GM18502 (cell line): ENCODE measurements at regions not wholly inside any gene's neighbourhood (a gene's known extent, or its start where the extent isn't known, plus 50 kb on each side); places are given as distances from the start of the nearest gene placed in this dataset.
"Not testable (repeated sequence)": the region's sequence is repeated elsewhere in the genome, so short reads cannot be mapped to it uniquely, and the experiment has no call there.

Source experiments
- ATAC-seq: cut with Tn5 transposase; IDR thresholded peaks from one replicate; pipeline ENCODE4 v1.9.1; 2021; ENCODE audit warnings: mild to moderate bottlenecking; ENCODE audit not compliant: unreplicated experiment, poor library complexity

DNA sequence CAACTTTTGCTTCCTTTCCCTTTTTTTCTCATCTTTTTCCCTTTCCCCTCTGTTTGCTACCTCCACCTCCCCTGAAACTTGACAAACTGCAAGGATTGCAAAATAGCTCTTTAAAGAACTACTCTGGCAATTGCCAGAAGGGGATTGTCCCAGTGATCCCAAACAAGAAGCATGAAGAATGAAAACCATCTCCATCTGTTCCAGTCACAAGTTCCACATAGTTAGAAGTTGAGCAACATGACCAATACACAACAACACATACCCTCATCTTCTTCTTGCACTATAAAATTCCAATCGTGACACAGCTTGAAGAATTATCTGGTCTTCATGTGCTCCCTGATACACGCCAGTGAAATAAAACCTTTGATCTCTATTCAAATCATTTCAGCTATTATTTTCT lies 93.7 kb upstream of the USP15 start:
- ATAC-seq, result no peak

GRCh38 chr12:62168411-62168810 lies 91.8 kb upstream of the USP15 start:
- ATAC-seq, result no peak

DNA sequence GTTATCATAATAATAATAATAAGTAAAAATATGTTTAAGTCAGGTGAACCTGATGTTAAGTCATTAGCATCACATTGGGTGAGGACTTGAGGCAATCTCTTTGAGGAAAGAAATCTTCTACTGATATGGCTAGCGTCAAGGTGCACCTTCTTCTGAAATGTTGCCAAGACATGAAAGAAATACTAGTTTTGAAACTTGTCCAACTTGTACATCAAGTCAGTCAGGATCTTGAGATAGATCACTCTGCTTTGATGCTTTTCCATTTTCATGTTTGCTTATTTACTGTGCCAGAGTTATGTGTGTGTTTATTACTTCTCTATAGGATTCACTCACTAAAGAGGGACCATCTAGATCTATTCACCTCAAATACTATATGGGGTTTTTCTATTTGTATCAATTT lies 90.0 kb upstream of the USP15 start:
- no peak for ATAC-seq

DNA sequence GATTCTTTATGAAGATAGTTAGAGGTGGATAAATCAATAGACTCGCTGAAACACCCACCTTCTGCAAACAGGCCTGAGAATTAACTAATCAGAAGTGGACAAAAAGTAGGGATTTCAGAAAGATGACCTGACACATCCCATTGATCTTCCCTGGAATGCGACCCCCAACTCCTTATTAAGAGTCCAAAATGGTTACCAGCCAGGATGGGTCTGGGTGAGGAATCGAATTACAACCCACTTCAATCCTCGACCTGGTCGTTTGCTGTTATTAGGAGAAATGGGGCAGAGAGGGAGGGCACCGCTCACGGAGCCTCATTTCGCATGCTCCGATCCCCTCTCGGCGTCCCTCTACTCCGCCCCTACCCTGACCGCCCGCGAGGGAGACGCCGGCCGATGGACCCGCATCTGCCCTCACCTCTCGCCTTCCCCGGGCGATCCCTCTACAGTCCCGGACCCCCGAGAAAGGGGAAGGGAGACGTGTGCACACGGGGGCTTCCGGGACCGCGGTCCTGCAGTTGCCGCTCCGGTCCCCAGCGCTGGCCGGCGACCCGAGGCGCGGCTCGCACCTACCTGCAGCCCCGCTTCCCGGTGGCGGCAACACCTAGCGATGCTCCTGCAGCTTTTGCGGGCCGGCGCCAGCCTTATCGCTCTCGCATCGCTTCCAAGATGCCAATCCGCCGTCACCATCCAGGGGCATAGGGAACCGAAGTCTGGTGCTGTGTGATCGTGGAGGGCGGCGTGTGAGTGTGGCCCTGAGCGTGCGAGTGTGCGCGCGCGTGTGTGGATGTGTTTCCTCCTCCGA lies 69.3 kb upstream of the USP15 start:
- no peak for ATAC-seq

- ATAC-seq, result no peak
Measured at GRCh38 chr12:62191491-62192179, 68.6 kb upstream of the USP15 start.

DNA sequence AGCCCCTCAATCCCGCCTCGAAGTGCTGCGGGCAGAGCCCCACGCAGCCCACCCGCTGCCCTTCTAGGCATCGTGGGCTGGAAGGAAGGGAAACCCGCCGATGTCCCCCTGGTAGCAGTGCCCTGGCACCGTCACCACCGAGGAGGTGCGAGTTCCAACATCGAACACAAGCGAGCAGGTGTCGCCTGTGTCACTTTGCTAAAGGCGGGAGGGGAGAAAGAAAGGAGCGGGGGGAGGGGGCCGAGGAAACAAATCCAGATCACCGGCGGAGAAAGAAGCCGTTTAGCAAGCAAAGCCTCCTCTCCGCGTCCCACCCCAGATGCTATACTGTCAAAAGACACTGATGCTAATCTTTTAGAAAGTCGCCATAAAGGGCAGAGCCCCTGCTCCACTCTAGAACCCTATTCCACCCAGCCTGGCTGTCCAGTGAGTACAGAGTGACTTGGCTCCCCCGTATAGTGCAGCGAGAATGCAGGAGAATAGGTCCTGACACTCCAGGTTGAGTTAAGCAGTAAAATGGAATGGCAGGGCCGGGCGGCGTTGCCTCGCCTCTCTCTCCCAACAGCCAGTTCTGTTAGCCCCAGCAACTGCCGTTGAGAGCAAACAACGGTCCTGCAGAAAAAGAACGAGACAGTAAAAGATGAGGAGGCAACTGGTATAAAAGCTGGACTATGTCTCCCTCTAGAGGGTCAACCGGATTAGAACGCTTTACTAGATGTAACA lies 67.9 kb upstream of the USP15 start:
- peak; percentile 95 for ATAC-seq

- ATAC-seq, result peak; percentile 18
Measured at GRCh38 chr12:62192903-62193250, 67.3 kb upstream of the USP15 start.

DNA sequence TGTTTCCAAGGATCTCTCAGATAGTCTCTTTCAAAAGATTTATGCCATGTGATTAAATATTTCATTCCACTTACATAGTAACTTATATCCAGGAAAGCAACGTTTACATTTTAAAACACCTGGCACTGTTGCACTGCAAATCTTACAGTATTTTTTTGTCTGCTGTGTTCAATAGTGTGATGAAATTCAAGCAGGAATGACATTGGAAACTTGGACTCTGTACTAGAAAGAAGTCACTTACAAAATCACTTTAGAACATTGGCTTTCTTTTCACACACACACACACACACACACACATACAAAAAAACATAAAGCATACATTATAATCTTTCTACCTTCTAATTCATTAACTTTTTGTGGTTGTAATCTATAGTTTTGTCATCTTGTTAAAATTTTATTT lies 66.2 kb upstream of the USP15 start:
- no peak for ATAC-seq

DNA sequence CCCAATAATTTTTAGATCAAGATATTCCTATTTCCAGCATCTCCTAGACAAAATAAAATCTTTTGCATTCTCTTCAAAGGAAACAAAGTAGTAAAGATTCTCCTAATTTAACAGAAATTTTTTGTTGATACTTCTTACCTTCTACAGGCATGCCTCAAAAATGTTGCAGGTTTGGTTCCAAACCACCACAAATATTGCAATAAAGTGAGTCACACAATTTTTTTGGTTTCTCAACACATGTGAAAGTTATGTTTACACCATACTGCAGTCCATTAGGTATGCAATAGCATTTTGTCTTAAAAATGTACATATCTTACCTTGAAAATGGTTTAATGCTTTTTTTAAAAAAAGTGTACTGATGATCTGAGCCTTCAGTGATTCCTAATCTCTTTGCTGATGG lies 65.6 kb upstream of the USP15 start:
- no peak for ATAC-seq

DNA sequence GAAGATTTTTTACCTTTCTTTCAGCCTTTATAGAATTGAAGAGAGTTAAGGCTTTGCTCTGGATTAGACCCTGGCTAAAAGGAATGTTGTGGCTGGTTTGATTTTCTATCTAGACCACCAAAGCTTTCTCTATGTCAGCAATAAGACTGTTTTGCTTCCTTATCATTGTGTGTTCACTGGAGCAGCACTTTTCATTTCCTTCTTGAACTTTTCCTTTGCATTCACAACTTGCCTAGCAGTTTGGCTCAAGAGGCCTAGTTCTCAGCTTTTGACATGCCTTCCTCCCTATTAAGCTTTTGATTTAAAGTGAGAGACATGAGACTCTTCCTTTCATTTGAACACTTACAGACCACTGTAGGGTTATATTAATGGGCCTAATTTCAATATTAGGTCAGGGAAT lies 64.1 kb upstream of the USP15 start:
- ATAC-seq, result no peak

GRCh38 chr12:62202861-62203260 lies 57.3 kb upstream of the USP15 start:
- not testable (repeated sequence) for ATAC-seq

DNA sequence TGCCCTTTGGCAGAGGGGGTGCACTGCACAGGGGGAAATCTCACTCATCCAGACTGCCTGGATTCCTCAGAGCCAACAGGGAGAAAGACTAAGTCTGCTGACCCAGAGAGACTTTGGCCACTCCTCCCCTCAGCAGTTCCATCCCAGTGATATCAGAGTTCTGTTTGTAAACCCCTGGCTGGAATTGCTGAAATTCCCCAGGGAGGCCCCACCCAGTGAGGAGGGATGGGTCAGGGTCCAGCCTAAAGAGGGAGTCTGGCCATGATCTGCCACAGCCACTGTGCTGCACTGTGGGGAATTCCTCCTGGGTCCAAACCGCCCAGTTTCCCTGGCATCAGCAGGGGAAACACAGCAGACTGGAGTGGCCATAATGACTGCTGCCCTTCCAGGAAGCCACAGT lies 54.9 kb upstream of the USP15 start:
- ATAC-seq, result no peak

- no peak for ATAC-seq
Measured at GRCh38 chr12:62207248-62207647, 53.0 kb upstream of the USP15 start.
